H9 (cell line): ENCODE measurements at regions not wholly inside any gene's neighbourhood (a gene's known extent, or its start where the extent isn't known, plus 50 kb on each side); places are given as distances from the start of the nearest gene placed in this dataset.

ENCODE experiments used
- DNase-seq: peaks from one replicate; pipeline ENCODE4 v3.0.0-alpha.2; 2017
- H2AFZ ChIP-seq: one replicate; pipeline ENCODE4 v1.6.1; 2013; ENCODE audit warnings: mild to moderate bottlenecking, low read length, control low read depth, moderate library complexity
- H2AK5ac ChIP-seq: 2 replicates; pipeline ENCODE4 v1.6.1; 2013; ENCODE audit warnings: low read length, control low read depth, mixed read lengths; ENCODE audit not compliant: insufficient read length
- H2BK120ac ChIP-seq: one replicate; pipeline ENCODE4 v1.6.1; 2013; ENCODE audit warnings: low read depth, mild to moderate bottlenecking, low read length, control low read depth, inconsistent platforms; ENCODE audit not compliant: poor library complexity, severe bottlenecking
- H2BK12ac ChIP-seq: 2 replicates; pipeline ENCODE4 v1.6.1; 2013; ENCODE audit warnings: low read length, control low read depth, mixed read lengths, low read depth; ENCODE audit not compliant: insufficient read length
- H2BK15ac ChIP-seq: 2 replicates; pipeline ENCODE4 v1.6.1; 2013; ENCODE audit warnings: low read depth, low read length, control low read depth
- H2BK20ac ChIP-seq: one replicate; pipeline ENCODE4 v1.6.1; 2013; ENCODE audit warnings: low read depth, mild to moderate bottlenecking, low read length, control low read depth, inconsistent platforms; ENCODE audit not compliant: poor library complexity, severe bottlenecking
- H2BK5ac ChIP-seq: 2 replicates; pipeline ENCODE4 v1.6.1; 2013; ENCODE audit warnings: low read length, control low read depth, mixed read lengths; ENCODE audit not compliant: insufficient read length
- H3K14ac ChIP-seq: 2 replicates; pipeline ENCODE4 v1.6.1; 2013; ENCODE audit warnings: low read length, control low read depth; ENCODE audit not compliant: insufficient read depth
- H3K18ac ChIP-seq: 2 replicates; pipeline ENCODE4 v1.6.1; 2013; ENCODE audit warnings: low read depth, mild to moderate bottlenecking, mixed read lengths, low read length, control low read depth; ENCODE audit not compliant: insufficient read length
- H3K23ac ChIP-seq: 2 replicates; pipeline ENCODE4 v1.6.1; 2013; ENCODE audit warnings: low read length, control low read depth, mixed read lengths, low read depth; ENCODE audit not compliant: insufficient read length
- H3K23me2 ChIP-seq: 2 replicates; pipeline ENCODE4 v1.6.1; 2013; ENCODE audit warnings: low read depth, mild to moderate bottlenecking, mixed read lengths, low read length, control low read depth; ENCODE audit not compliant: insufficient read length, poor library complexity, severe bottlenecking
- H3K27ac ChIP-seq: 2 replicates; pipeline ENCODE4 v1.5.1; 2013; ENCODE audit warnings: low read length, control low read depth, mixed read lengths, low read depth; ENCODE audit not compliant: insufficient read length
- H3K27me3 ChIP-seq: 2 replicates; pipeline ENCODE4 v1.6.1; 2013; ENCODE audit warnings: low read length, control low read depth, inconsistent platforms; ENCODE audit not compliant: insufficient read depth
- H3K4ac ChIP-seq: 2 replicates; pipeline ENCODE4 v1.6.1; 2013; ENCODE audit warnings: low read depth, mild to moderate bottlenecking, control low read depth, inconsistent platforms, low read length, moderate library complexity
- H3K4me1 ChIP-seq: 2 replicates; pipeline ENCODE4 v1.6.1; 2013; ENCODE audit warnings: low read length, control low read depth, inconsistent platforms; ENCODE audit not compliant: insufficient read depth
- H3K4me2 ChIP-seq: 2 replicates; pipeline ENCODE4 v1.6.1; 2013; ENCODE audit warnings: low read length, control low read depth, mixed read lengths; ENCODE audit not compliant: insufficient read length, insufficient read depth
- H3K56ac ChIP-seq: 2 replicates; pipeline ENCODE4 v1.6.1; 2013; ENCODE audit warnings: low read depth, mild to moderate bottlenecking, mixed read lengths, low read length, control low read depth; ENCODE audit not compliant: insufficient read length
- H3K79me1 ChIP-seq: 2 replicates; pipeline ENCODE4 v1.6.1; 2013; ENCODE audit warnings: low read depth, mild to moderate bottlenecking, moderate library complexity, low read length, control low read depth, inconsistent platforms; ENCODE audit not compliant: insufficient read depth, poor library complexity, severe bottlenecking
- H3K79me2 ChIP-seq: 2 replicates; pipeline ENCODE4 v1.6.1; 2013; ENCODE audit warnings: low read length, control low read depth, inconsistent platforms; ENCODE audit not compliant: insufficient read depth
- H3K9ac ChIP-seq: 2 replicates; pipeline ENCODE4 v1.6.1; 2013; ENCODE audit warnings: low read length, control low read depth, mixed read lengths; ENCODE audit not compliant: insufficient read length; ENCODE audit errors: extremely low read depth
- H3K9me3 ChIP-seq: one replicate; pipeline ENCODE4 v1.6.1; 2013; ENCODE audit warnings: low read depth, low read length, inconsistent platforms; ENCODE audit not compliant: control insufficient read depth
- H3T11ph ChIP-seq: one replicate; pipeline ENCODE4 v1.6.1; 2013; ENCODE audit warnings: mild to moderate bottlenecking, low read length, control low read depth, inconsistent platforms
- H4K20me1 ChIP-seq: one replicate; pipeline ENCODE4 v1.6.1; 2013; ENCODE audit not compliant: control insufficient read depth, insufficient read length, insufficient read depth
- H4K5ac ChIP-seq: 2 replicates; pipeline ENCODE4 v1.6.1; 2013; ENCODE audit warnings: low read depth, mild to moderate bottlenecking, mixed read lengths, low read length, control low read depth; ENCODE audit not compliant: insufficient read length
- H4K8ac ChIP-seq: replicated peaks from 2 replicates; pipeline ENCODE4 v1.6.1; 2013; ENCODE audit warnings: low read length, control low read depth, mixed read lengths, low read depth; ENCODE audit not compliant: insufficient read length
- H4K91ac ChIP-seq: 2 replicates; pipeline ENCODE4 v1.6.1; 2013; ENCODE audit warnings: low read depth, mild to moderate bottlenecking, moderate library complexity, mixed read lengths, low read length, control low read depth; ENCODE audit not compliant: insufficient read length
- H3K27ac Mint-ChIP-seq, 3 experiments: 2 replicates in 2 of 3; 3 replicates in 1 of 3; pipeline ENCODE4 v1.8.0; 2020 to 2021; ENCODE audit warnings: mixed read lengths in 3 of 3, mild to moderate bottlenecking in 1 of 3, moderate library complexity in 1 of 3
- H3K27me3 Mint-ChIP-seq: 2 replicates; pipeline ENCODE4 v1.8.0; 2021; ENCODE audit warnings: low read depth, mild to moderate bottlenecking, moderate library complexity, mixed read lengths
- H3K36me3 Mint-ChIP-seq, 3 experiments: 2 replicates in 2 of 3; 3 replicates in 1 of 3; pipeline ENCODE4 v1.8.0; 2020 to 2021; ENCODE audit warnings: low read depth in 3 of 3, mixed read lengths in 3 of 3; ENCODE audit not compliant: insufficient read depth in 1 of 3
- H3K4me1 Mint-ChIP-seq, 2 experiments: 2 replicates each; pipeline ENCODE4 v1.8.0; 2020; ENCODE audit warnings: mixed read lengths in 2 of 2
- H3K4me3 Mint-ChIP-seq, 2 experiments: 2 replicates in 1 of 2; 3 replicates in 1 of 2; pipeline ENCODE4 v1.8.0; 2020 to 2021; ENCODE audit warnings: mild to moderate bottlenecking in 2 of 2, mixed read lengths in 2 of 2, moderate library complexity in 1 of 2
- H3K9me3 Mint-ChIP-seq, 2 experiments: 2 replicates in 1 of 2; 3 replicates in 1 of 2; pipeline ENCODE4 v1.8.0; 2020; ENCODE audit warnings: mild to moderate bottlenecking in 2 of 2, mixed read lengths in 2 of 2, moderate library complexity in 1 of 2
- CTCF ChIP-seq: fragments of 200-600 bp; sonication (generic); conservative IDR thresholded peaks from 3 replicates; pipeline ENCODE4 v1.8.0; 2021; ENCODE audit warnings: antibody characterized with exemption, mild to moderate bottlenecking
- WGBS: extraction: QIAGEN DNeasy Blood & Tissue Kit; methylation state at CpG from one replicate; pipeline ENCODE4 v1.1.7; 2013; ENCODE audit warnings: missing lambda C conversion rate, low lambda C conversion rate, mixed read lengths; ENCODE audit not compliant: insufficient read length; ENCODE audit errors: extremely low coverage; 5-methylcytosine and 5-hydroxymethylcytosine counted together

GRCh38 chr1:168942165-168942564, 164.3 kb upstream of the ATP1B1 start:
- H4K8ac ChIP-seq: no peak overlapping the region
- no CpG with 5 or more reads among the region's 2 CpGs for WGBS
- no peaks in the 10 kb centered on the region; a peak in 1 of 7 replicates for H3K36me3 Mint-ChIP-seq
- H3K9me3 Mint-ChIP-seq: no peaks in the 10 kb centered on the region
- H3K23ac ChIP-seq: no peak overlapping the region
- TF ChIP-seq CTCF: no peak
- H3K4me2 ChIP-seq: no peak overlapping the region
- H3K4me1 ChIP-seq: peaks cover 3% of the 10 kb centered on the region; the same call in 1 of the 2 replicates
- H3K4me3 Mint-ChIP-seq: no peak overlapping the region
- H3K9ac ChIP-seq: no peak overlapping the region
- H3K79me1 ChIP-seq: no peaks in the 10 kb centered on the region
- no peak overlapping the region for H3K56ac ChIP-seq
- H3K4me1 Mint-ChIP-seq: peaks cover 13 to 16% of the 10 kb centered on the region in 2 experiments
- no peaks in the 10 kb centered on the region for H3K23me2 ChIP-seq
- no peaks in the 10 kb centered on the region for H3K27me3 ChIP-seq
- H2BK5ac ChIP-seq: no peak overlapping the region
- no peak overlapping the region for H4K5ac ChIP-seq
- no peaks in the 10 kb centered on the region for H3K79me2 ChIP-seq
- no peak overlapping the region for H3K27ac ChIP-seq
- DNase-seq: no peak
- H3K18ac ChIP-seq: no peak overlapping the region
- H3T11ph ChIP-seq: no peak overlapping the region
- peaks cover 10% of the 10 kb centered on the region for H3K27me3 Mint-ChIP-seq
- no peak overlapping the region for H3K27ac Mint-ChIP-seq
- H2BK120ac ChIP-seq: no peak overlapping the region
- no peak overlapping the region for H2BK20ac ChIP-seq
- no peak overlapping the region for H2BK12ac ChIP-seq
- no peak overlapping the region; the same call in 1 of the 2 replicates for H3K14ac ChIP-seq
- no peak overlapping the region for H2BK15ac ChIP-seq
- H2AK5ac ChIP-seq: no peak overlapping the region
- H3K9me3 ChIP-seq: no peaks in the 10 kb centered on the region
- no peak overlapping the region for H4K91ac ChIP-seq
- no peaks in the 10 kb centered on the region for H4K20me1 ChIP-seq
- no peak overlapping the region for H2AFZ ChIP-seq
- no peak overlapping the region for H3K4ac ChIP-seq
